PC-9 (cell line): ENCODE measurements at regions not wholly inside any gene's neighbourhood (a gene's known extent, or its start where the extent isn't known, plus 50 kb on each side); places are given as distances from the start of the nearest gene placed in this dataset.
"Not testable (repeated sequence)": the region's sequence is repeated elsewhere in the genome, so short reads cannot be mapped to it uniquely, and the experiment has no call there.

ENCODE experiments used
- BruUV-seq: library from RNA; stranded (reverse); fragments of 400-500 nt; replicated peaks from 2 replicates; lab custom pipeline; 2021; lab: Mats Ljungman, UMichigan
- CTCF ChIA-PET: fragments of 300-600 bp; sonication (Branson Sonifier 250); formaldehyde crosslinking; loops from one replicate; lab custom pipeline; 2022; ENCODE audit warnings: antibody characterized with exemption; lab: Charles Lee
- POLR2A ChIA-PET: fragments of 300-600 bp; sonication (Branson Sonifier 250); formaldehyde crosslinking; loops from one replicate; lab custom pipeline; 2022; ENCODE audit warnings: antibody characterized with exemption; ENCODE audit not compliant: unreplicated experiment; lab: Charles Lee
- DNase-seq, 2 experiments: peaks; one replicate each; pipeline versions ENCODE4 v3.0.0 to v3.0.0-alpha.2; 2015 to 2022; ENCODE audit warnings: mixed read lengths in 1 of 2
- H2AFZ ChIP-seq: fragments of 200-600 bp; sonication (generic); 2 replicates; pipeline ENCODE4 v1.8.1; 2017; ENCODE audit warnings: antibody characterized with exemption
- H3F3A ChIP-seq: fragments of 200-600 bp; sonication (generic); 2 replicates; pipeline ENCODE4 v1.8.1; 2017; ENCODE audit warnings: antibody characterized with exemption, mild to moderate bottlenecking, low read depth; ENCODE audit not compliant: insufficient read depth
- H3K27ac ChIP-seq: fragments of 200-600 bp; sonication (generic); 2 replicates; pipeline ENCODE4 v1.6.1; 2016; ENCODE audit warnings: mixed run types
- H3K27me3 ChIP-seq: fragments of 200-600 bp; sonication (generic); 2 replicates; pipeline ENCODE4 v1.6.1; 2016; ENCODE audit warnings: low read depth, mixed run types; ENCODE audit not compliant: insufficient read depth
- H3K36me3 ChIP-seq: fragments of 200-600 bp; sonication (generic); 2 replicates; pipeline ENCODE4 v1.6.1; 2016; ENCODE audit warnings: low read depth, mixed run types
- H3K4me1 ChIP-seq: fragments of 200-600 bp; sonication (generic); replicated peaks from 2 replicates; pipeline ENCODE4 v1.6.1; 2016; ENCODE audit warnings: mixed run types; ENCODE audit not compliant: insufficient read depth
- H3K4me2 ChIP-seq: fragments of 200-600 bp; sonication (generic); 2 replicates; pipeline ENCODE4 v1.6.1; 2017; ENCODE audit warnings: mixed run types
- H3K4me3 ChIP-seq: fragments of 200-600 bp; sonication (generic); 2 replicates; pipeline ENCODE4 v1.6.1; 2016; ENCODE audit warnings: mixed run types
- H3K79me2 ChIP-seq: fragments of 200-600 bp; sonication (generic); 2 replicates; pipeline ENCODE4 v1.6.1; 2017; ENCODE audit warnings: low read depth, mixed run types
- H3K9me2 ChIP-seq: fragments of 200-600 bp; sonication (generic); 2 replicates; pipeline ENCODE4 v1.8.1; 2017; ENCODE audit warnings: mild to moderate bottlenecking; ENCODE audit not compliant: insufficient read depth
- H3K9me3 ChIP-seq: fragments of 200-600 bp; sonication (generic); 2 replicates; pipeline ENCODE4 v1.8.1; 2016; ENCODE audit warnings: low read depth; ENCODE audit not compliant: insufficient read depth
- H4K20me1 ChIP-seq: fragments of 200-600 bp; sonication (generic); 2 replicates; pipeline ENCODE4 v1.8.1; 2017; ENCODE audit not compliant: insufficient read depth
- CTCF ChIP-seq: fragments of 200-600 bp; sonication (generic); conservative IDR thresholded peaks from 2 replicates; pipeline ENCODE4 v1.6.1; 2017; ENCODE audit warnings: mixed run types, antibody characterized with exemption, mild to moderate bottlenecking, moderate library complexity
- EZH2 ChIP-seq: fragments of 200-600 bp; sonication (generic); IDR thresholded peaks from 2 replicates; pipeline ENCODE4 v1.8.0; 2017; ENCODE audit warnings: antibody characterized with exemption, low read depth
- intact Hi-C: fragments of 100-400 bp; cut with micrococcal nuclease; formaldehyde crosslinking; loops from one replicate; pipeline ENCODE4 v1.10.0; 2022; ENCODE audit not compliant: unreplicated experiment

GRCh38 chr6:27553123-27553904 lies 80.4 kb upstream of the ZNF184 start:
- no TSS peak for BruUV-seq
- H3K4me2 ChIP-seq: peak overlapping the region; percentile 63
- no peaks in the 10 kb centered on the region for H3K27me3 ChIP-seq
- H3K9me2 ChIP-seq: no peaks in the 10 kb centered on the region
- DNase-seq: peak in 1 of 2 experiments; percentile 57
- no peaks in the 10 kb centered on the region for H3K9me3 ChIP-seq
- peak overlapping the region; percentile 3; the same call in 1 of the 2 replicates for H3K27ac ChIP-seq
- H2AFZ ChIP-seq: peak overlapping the region; percentile 53
- H3K4me1 ChIP-seq: peaks cover 28% of the 10 kb centered on the region
- peaks cover 50% of the 10 kb centered on the region for H3F3A ChIP-seq
- no peak for TF ChIP-seq EZH2
- no peak for TF ChIP-seq CTCF
- H3K36me3 ChIP-seq: no peaks in the 10 kb centered on the region
- ChIA-PET POLR2A (interaction anchor here (0.6 kb wide), 1 partner anchor 997 kb away, joined by 5 read pairs; no protein-coding TSS in a partner anchor), CTCF (interaction anchor here (0.6 kb wide), 1 partner anchor 14 kb away, joined by 7 read pairs; no protein-coding TSS in a partner anchor)
- H3K79me2 ChIP-seq: no peaks in the 10 kb centered on the region
- H4K20me1 ChIP-seq: no peaks in the 10 kb centered on the region
- peak overlapping the region; percentile 39; the same call in 1 of the 2 replicates for H3K4me3 ChIP-seq
- intact Hi-C loops: no loop called here

- H2AFZ ChIP-seq: no peak overlapping the region
These were observed 78.7 kb upstream of the ZNF184 start for GRCh38 chr6:27551607-27552006.

GRCh38 chr6:27550692-27551091 lies 77.8 kb upstream of the ZNF184 start:
- intact Hi-C loops: no loop called here
- H3F3A ChIP-seq: peaks cover 65% of the 10 kb centered on the region
- H3K4me2 ChIP-seq: no peak overlapping the region
- H3K79me2 ChIP-seq: no peaks in the 10 kb centered on the region
- H3K9me2 ChIP-seq: no peaks in the 10 kb centered on the region
- peaks cover 15% of the 10 kb centered on the region for H3K4me1 ChIP-seq
- no peak overlapping the region for H3K27ac ChIP-seq
- DNase-seq: no peak
- CTCF ChIA-PET: interaction anchor here (0.6 kb wide), 1 partner anchor 12 kb away, joined by 6 read pairs; no protein-coding TSS in a partner anchor
- no peaks in the 10 kb centered on the region for H4K20me1 ChIP-seq
- no peak overlapping the region for H2AFZ ChIP-seq
- H3K27me3 ChIP-seq: no peaks in the 10 kb centered on the region
- no TSS peak for BruUV-seq
- H3K9me3 ChIP-seq: no peaks in the 10 kb centered on the region
- POLR2A ChIA-PET: no interaction called here
- no peak for TF ChIP-seq CTCF
- TF ChIP-seq EZH2: no peak
- no peak overlapping the region for H3K4me3 ChIP-seq
- H3K36me3 ChIP-seq: no peaks in the 10 kb centered on the region

More at GRCh38 chr6:27551607-27552006, 78.7 kb upstream of the ZNF184 start:
- Histone ChIP-seq H4K20me1 (no peaks in the 10 kb centered on the region), H3K79me2 (no peaks in the 10 kb centered on the region), H3F3A (peaks cover 65% of the 10 kb centered on the region), H3K9me3 (no peaks in the 10 kb centered on the region), H3K4me1 (peaks cover 22% of the 10 kb centered on the region), H3K27me3 (no peaks in the 10 kb centered on the region), H3K4me3 (peak overlapping the region; percentile 39; the same call in 1 of the 2 replicates), H3K27ac (no peak overlapping the region), H3K36me3 (no peaks in the 10 kb centered on the region), H3K9me2 (no peaks in the 10 kb centered on the region), H3K4me2 (peak overlapping the region; percentile 63)
- no peak for DNase-seq
- ChIA-PET POLR2A (interaction anchor here (0.6 kb wide), 1 partner anchor 341 kb away, joined by 4 read pairs; a partner anchor contains a TSS), CTCF (no interaction called here)
- TF ChIP-seq EZH2 (no peak), CTCF (no peak)
- no TSS peak for BruUV-seq
- intact Hi-C loops: no loop called here

- not testable (repeated sequence) for DNase-seq, H3K36me3 ChIP-seq, H3K27me3 ChIP-seq, H3K9me3 ChIP-seq, H3K9me2 ChIP-seq, BruUV-seq, H4K20me1 ChIP-seq, H3K79me2 ChIP-seq
- H3K4me2 ChIP-seq: peak overlapping the region; percentile 90
- peaks cover 76% of the 10 kb centered on the region for H3F3A ChIP-seq
- CTCF ChIA-PET: interaction anchor here (0.7 to 1.2 kb wide), 2 partner anchors 31 to 57 kb away, joined by 3 to 4 read pairs; no protein-coding TSS in a partner anchor
- H3K4me1 ChIP-seq: peaks cover 15% of the 10 kb centered on the region
- peak overlapping the region; percentile 37; the same call in 1 of the 2 replicates for H3K27ac ChIP-seq
- H2AFZ ChIP-seq: peak overlapping the region; percentile 74
- H3K4me3 ChIP-seq: peak overlapping the region; percentile 64
- POLR2A ChIA-PET: interaction anchor here (0.6 kb wide), 1 partner anchor 135 kb away, joined by 5 read pairs; no protein-coding TSS in a partner anchor
- intact Hi-C loops: loop anchor here (2.0 to 5.0 kb wide), 3 partner anchors 34 to 203 kb away; no protein-coding TSS in a partner anchor
These were observed 76.3 kb upstream of the ZNF184 start for GRCh38 chr6:27549241-27549598.
